GM19351 (cell line): ENCODE measurements at regions not wholly inside any gene's neighbourhood (a gene's known extent, or its start where the extent isn't known, plus 50 kb on each side); places are given as distances from the start of the nearest gene placed in this dataset.

ENCODE experiments used
- ATAC-seq: cut with Tn5 transposase; IDR thresholded peaks from one replicate; pipeline ENCODE4 v1.9.1; 2021; ENCODE audit warnings: mild to moderate bottlenecking, moderate library complexity; ENCODE audit not compliant: unreplicated experiment

DNA sequence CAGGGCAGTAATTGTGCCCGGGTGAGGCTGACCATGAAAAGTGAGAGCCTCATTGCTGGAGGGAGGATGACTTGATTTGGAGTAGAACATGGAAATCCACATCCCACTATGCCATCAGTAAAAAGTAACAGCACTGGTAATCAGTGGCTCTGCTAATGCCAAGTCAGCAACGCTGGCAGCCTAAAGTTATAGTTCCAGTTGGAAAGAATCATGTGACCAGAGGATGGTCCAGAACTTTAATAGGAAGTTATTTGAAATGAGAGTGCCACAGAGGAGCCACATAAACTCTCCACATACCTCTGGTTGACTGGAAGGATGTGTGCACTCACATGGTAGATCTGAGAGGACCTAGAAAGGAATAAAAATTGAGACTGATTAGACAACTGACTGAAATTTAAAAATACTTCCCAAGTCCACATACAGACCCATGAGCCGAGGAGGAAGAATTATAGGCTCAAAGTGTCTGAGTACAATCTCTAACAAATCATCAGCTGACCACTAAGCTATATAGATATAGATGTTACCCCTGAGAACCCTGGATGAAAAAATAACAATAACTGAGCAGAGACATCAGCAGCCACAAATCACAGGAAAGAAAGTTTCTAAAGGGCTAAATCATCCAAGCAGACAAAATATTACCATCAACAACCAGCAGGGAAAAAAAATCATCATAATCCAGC, 346.8 kb downstream of the STK39 start:
- ATAC-seq = no peak

DNA sequence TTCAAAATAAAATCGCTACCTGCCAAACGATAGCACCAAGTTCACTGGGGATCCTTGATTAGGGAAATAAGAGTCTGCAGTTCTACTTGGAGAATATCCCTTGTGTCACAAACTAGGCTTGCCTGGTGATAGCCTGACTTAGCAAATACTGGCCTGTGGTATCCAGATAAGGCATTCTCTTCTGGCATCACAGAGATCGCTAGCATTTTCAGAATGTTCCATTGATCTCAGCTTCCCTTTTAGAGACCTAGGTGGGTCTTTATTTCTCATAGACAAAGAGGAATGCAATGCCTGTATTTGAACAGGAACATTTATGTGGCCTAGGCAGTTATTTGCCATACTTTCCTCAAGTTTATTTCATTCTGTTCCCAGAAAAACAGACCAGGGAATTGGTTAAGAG, 349.1 kb downstream of the STK39 start:
- no peak for ATAC-seq

DNA sequence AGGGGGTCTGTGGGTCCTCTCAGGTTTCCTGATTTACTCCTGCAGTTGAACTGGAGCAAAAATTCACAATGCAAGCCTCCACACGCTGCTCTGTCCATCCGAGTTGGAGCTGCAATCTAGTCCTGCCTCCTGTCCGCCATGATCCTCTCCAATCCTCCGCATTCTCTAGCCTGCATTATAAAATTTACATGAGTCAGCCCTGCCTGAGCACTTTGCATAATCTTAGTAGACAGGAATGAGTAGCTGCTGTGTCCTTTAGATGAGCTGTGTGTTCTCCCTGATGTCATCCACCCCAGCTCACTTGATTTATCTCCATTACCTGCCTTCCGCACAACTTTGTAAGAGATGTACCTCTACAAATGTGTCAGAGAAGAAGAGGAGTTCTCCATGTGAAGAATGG, 355.6 kb downstream of the STK39 start:
- no peak for ATAC-seq

DNA sequence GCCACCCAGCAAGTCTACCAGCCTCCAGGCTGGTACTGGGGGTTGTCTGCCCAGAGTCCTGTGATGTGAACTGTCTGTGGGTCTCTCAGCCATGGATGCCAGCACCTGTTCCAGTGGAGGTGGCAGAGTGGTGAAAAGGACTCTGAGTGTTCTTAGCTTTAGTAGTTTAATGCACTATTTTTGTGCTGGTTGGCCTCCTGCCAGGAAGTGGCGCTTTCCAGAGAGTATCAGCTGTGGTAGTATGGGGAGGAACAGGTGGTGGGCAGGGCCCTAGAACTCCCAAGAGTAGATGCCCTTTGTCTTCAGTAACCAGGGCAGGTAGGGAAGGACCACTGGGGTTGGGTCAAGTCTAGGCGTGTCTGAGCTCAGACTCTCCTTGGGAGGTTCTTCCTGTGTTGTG, 356.7 kb downstream of the STK39 start:
- no peak for ATAC-seq

DNA sequence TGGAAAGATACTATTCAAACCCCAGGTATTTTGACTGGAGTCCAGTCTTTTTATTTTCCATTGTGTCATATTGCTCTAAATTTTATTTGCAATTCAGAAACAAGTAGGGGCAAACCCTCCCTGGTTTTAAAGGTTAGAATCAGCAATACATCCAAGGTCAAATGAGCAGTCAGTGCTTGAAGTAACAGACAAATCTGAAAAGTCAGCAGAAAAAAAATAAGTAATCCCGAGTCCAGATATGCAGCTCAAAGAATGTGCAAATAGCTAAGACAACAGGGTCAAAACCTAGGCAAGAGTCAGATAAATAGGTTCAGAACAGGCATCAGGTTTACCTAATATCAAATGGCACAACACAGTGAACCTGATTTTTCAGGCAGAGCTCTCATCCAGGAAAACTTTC, 367.0 kb downstream of the STK39 start:
- no peak for ATAC-seq

DNA sequence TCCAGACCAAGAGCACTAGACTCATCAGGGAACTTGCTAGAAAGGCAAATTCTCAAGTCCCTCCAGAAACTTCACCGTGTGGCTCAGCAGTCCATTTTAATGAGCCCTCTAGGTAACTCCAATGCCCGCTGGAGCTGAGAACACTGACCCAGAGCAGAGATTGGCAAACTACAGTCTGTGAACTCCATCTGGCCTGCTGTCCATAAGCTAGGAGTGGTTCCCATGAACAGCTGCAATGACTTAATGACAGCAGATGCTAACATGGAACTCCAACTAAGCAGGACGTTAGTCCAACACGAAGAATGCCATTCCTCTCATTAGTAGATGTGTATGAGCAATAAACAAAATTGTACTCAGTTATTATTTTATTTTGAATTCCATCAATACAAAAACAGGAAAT, 371.9 kb downstream of the STK39 start:
- ATAC-seq = no peak

DNA sequence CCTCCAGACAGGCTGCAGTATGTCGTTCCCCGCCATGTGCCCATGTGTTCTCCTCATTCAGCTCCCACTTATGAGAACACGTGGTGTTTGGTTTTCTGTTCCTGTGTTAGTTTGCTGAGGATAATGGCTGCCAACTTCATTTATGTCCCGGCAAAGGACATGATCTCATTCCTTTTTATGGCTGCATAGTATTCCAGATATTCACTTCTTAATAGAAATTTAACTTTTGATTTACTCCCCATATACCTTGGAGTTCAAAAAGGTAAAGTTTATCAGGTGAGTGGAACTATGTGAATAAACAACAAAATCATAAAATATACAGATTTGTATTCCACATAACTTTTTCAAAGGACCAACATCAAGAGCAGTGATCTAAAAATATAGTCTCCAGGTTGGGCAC, 372.6 kb downstream of the STK39 start:
- ATAC-seq = no peak

DNA sequence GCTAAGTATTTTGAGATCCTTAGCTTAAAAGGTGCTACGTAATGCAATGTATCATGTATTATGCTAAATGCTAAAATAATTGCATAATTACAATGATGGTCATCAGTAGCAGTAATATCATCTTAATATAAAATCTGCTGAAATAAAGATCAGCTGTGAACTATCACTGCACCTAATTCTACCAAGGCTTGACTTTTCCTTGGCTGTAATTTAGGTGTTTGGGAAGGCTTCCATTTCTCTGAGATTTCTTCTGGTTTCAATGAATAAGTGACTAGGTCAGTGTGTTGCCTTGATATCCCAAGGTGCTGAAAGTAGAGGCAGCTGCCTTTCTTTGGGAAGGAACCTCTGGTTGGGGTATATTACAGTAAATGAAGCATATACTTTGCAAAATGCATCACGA, 376.1 kb downstream of the STK39 start:
- ATAC-seq = no peak

DNA sequence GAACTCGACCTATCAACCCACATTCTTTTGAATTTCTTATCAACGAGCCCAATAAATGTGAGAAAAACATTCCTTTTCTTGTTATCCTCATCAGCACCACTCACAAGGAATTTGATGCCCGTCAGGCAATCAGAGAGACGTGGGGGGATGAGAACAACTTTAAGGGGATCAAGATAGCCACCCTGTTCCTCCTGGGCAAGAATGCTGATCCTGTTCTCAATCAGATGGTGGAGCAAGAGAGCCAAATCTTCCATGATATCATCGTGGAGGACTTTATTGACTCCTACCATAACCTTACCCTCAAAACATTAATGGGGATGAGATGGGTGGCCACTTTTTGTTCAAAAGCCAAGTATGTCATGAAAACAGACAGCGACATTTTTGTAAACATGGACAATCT, 378.2 kb downstream of the STK39 start:
- ATAC-seq = no peak

DNA sequence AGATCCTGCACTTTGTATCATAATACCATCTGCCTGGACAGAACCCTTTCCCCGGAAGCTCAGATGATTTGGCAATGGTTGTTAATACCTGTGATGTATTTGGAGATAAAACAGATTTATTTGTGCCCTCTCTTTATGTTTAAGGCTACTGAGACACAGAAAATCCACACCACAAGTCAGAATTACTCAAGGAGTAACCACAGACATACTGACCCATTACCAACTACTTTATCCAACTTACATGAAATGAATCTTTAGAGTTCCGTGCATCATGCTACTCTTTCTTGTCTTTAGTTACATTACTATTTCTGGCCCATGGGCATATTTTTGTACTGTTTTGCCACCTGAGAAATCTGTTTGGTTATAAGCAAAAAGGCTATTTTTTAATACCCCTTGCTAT, 384.0 kb downstream of the STK39 start:
- ATAC-seq = no peak

DNA sequence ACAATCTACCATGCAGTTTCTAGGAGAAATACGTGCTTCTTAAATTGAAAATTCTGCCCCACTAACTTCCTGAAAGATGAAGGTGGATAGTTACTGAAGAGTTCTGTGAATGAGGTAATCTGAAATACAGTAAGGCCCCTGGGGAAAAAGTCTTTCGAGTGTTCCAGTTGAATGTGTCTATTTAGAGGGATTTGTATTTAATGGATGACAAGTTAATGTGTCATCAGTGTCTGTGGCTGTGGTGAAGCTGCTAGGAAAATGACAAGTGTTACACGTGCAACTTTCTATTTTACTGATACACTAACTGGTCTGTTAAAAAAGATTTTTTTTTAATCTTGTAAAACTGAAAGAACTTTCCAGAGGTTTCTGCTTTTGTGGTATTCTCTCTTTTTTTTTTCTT, 384.6 kb downstream of the STK39 start:
- ATAC-seq = peak; percentile 64

DNA sequence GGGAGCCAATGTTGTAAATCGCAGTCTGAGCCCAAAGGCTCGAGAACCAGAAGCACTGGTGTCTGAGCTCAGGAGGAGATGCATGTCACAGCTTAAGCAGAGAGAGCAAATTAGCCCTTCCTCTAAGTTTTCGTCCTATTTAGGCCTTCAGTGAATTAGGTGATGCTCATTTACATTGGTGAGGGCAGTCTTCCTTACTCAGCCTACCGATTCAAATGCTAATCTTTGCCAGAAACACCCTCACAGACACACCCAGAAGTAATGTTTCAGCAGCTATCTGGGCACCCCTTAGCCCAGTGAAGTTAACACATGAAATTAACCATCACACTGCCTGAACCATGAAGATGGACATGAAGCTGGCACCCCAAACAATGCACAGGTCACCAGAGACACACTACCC, 385.1 kb downstream of the STK39 start:
- peak; percentile 12 for ATAC-seq

DNA sequence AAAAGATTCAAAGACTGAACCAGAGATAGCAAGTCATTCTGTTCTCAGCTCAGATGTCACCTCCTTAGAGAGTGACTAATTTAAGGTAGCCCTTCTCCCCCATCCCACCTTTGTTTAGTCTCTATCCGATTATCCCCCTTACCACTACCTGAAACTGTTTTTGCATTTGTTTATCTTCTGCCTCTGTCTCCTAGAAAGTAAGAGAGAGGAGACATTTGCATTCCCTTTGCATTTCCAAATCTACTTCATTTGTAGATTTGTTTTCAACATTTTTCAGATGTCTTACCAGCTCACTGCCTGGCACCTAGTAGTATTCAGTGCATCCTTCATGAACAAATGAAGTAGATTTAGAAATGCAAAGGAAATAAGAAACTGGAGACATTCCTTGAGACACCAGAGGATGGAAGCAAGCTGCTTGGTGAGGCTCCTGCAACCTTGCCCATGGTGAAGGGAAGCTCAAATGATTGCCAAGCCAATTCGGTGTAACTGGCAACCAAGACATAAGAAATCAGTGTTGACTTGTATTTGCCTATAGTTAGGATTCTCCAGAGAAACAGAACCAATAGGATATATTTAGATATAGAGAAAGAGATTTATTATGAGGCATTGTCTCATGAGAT, 385.7 kb downstream of the STK39 start:
- ATAC-seq = no peak

DNA sequence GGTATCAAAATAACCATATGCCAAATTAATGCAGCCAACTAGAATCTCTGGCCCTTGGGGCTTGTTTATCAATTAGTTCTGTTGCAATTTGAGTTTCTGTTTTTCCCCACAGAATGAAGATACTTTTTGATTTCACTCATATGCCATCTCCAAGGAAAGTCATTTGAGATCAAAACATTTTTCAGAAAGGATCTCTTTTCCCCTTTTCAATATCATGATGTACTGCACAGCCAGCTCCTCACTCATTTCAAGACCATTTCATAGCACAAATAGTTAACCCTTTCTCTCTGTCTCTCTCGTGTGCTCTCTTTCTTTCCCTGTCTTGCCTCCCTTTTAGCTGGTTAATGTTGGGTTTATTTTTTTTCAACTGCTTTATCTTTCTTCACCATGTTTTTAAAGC, 387.3 kb downstream of the STK39 start:
- ATAC-seq = no peak

DNA sequence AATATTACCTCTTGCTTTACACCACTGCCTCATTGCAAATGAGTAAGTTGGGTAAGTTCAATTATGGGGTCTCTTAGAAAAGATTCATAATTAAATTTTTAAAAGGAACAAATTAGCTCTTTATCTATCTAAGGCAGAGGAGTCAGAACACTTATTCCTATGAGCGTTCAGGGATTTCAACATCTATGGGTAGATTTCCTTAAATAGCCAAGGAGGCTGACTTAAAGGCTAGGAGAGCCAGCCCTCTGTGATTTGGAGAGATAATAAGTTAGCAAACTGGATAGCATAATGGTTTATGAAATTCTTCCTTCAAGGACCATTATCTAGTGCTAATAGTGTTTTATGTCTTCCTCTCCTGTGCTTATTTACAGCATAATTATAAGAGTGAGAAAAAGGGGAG, 387.7 kb downstream of the STK39 start:
- ATAC-seq = no peak

DNA sequence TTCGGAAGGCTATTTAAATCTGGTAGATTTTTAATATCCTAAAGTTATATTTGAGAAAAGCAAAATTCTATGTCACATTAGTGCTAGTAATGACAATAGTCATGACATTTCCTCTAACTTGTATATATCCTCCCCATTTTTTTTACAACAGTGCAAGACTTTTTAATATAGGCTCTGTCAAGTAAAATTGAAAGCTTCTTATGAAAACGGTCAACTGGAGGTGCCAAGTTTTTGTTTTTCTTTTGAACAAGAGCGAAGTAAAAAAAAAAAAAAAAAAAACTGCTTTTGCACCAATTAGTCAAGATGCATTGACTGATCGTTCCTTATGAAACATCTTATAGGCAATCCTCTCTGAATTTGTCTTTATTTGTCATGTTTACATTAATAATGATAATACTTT, 389.3 kb downstream of the STK39 start:
- ATAC-seq = no peak

DNA sequence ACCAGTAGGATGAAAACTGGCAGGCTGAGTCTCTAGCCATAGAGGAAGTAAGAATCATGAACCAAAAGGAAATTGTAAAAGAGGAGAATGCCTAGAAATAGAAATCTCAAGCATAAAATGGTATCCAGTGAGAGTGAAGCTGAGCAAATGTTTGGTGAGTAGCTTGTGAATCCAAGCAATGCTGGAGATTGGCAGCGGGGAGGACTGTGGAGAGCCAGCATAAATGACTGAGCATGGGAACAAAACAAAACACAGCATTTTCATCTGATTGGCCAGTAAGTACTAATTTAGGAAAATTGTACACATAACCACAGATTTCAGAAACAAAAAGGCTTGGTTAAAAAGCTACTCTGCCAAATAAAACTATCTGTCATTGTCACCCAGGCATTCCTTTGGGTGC, 390.0 kb downstream of the STK39 start:
- ATAC-seq = no peak

DNA sequence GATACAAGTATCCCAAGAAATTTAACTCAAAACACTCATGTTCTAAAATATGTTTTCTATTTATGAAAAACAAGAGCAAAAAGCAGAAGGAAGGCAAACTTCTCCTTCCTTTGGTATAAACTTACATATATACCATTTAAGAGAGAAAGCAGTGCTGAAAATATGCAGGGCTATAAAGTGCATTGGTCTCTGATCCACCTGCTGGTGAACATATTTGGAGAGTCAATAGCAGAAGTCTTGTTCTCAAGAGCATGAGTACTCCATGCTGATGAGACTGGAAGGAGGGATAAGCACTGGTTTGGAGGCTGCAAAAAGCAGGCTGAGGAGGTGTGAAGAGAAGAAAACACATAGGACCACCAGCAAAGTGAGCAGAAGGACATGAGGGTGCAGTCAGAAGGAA, 391.2 kb downstream of the STK39 start:
- ATAC-seq = no peak

DNA sequence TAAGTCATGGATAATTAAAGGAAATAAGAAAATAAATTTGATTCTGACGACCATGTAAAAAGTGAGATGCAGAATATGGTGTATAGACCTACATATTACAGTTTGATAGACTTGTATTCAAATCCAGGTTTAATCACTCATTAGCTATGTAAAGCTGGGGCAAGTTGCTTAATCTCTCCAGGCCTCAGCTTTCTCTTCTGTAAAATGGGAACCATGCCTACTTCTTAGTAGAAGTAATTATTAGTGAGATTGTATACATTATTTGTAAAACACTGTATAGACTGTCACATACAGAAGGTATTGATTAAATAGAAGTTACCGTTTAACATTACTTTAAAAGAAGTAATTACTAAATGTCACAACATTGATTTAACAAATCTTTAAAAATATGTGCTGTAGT, 392.2 kb downstream of the STK39 start:
- ATAC-seq = no peak

DNA sequence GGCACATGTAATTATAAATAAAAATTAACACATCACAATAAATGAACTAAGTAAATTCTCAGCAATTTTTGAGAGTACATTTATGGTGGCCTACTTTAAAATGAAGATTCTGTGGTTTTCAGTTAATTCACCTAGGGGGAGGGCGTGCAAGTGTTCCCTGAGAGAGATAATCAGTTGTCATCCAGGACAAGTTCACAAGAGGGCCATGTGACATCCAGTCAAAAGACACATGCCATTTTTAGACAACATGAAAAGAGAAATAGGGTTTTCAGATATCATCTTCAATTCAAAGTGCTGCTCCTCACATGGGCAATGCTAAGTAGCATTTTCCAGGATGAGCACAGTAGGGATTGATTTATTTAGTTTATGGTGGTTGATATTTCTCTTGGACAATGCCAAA, 393.7 kb downstream of the STK39 start:
- no peak for ATAC-seq

DNA sequence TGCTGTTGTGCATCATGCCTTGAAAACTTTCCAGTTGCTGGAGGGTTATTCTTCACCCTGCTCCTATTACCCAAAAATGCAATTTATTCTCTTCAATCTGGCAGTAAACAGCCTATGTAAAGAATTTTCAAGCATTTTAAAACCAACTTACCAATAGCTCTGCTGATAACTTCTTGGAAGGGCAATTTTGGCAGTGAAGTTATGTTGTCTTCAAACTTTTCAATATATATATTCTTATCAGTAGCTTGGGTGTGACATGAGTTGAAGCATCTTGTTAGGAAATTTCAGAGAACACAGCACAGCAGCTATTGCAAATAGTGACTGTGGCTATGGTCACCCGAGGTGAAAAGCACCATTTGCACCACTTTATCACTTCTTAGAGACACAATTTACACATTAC, 395.5 kb downstream of the STK39 start:
- ATAC-seq = no peak

DNA sequence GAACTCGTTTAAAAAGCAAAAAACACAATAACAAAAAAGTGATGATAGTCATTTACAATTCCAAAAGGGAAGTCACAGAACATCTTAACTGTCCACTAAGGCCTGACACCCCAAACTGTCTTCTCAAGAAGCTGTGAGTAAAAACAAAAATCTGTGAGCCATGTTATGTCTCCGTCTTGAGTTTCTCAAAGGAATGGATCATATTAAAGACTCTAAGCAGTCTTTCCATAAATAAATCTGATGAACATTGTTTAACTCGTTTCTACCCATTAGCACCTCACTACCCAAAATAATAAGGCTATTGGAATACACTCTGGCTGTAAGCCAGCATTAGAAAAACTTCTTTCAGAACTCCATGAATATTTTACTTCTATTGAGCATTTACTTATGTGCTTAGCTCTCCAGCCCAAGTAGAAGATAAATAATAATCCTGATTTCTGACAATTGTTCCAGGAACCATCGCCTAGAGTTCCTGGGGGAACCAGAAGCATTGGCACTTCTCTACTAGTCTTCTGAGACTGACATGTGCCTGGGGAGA, 396.0 kb downstream of the STK39 start:
- ATAC-seq = no peak
